Tibial nerve (tissue), 3 donors: ENCODE measurements at regions not wholly inside any gene's neighbourhood (a gene's known extent, or its start where the extent isn't known, plus 50 kb on each side); places are given as distances from the start of the nearest gene placed in this dataset.

Experiments
- CTCF ChIP-seq, 5 experiments: fragments of 200-600 bp in 3 of 5; fragments of 450-650 bp in 2 of 5; sonication (generic) in 3 of 5; IDR thresholded peaks; one replicate each; pipeline ENCODE4 v1.5.1; 2016 to 2019; ENCODE audit warnings: antibody characterized with exemption in 5 of 5, mild to moderate bottlenecking in 3 of 5, moderate library complexity in 2 of 5
- POLR2A ChIP-seq, 2 donors: fragments of 450-650 bp; IDR thresholded peaks; one replicate each; pipeline ENCODE4 v1.6.1; 2017; ENCODE audit warnings: antibody characterized with exemption in 2 of 2, mild to moderate bottlenecking in 2 of 2, moderate library complexity in 2 of 2

DNA sequence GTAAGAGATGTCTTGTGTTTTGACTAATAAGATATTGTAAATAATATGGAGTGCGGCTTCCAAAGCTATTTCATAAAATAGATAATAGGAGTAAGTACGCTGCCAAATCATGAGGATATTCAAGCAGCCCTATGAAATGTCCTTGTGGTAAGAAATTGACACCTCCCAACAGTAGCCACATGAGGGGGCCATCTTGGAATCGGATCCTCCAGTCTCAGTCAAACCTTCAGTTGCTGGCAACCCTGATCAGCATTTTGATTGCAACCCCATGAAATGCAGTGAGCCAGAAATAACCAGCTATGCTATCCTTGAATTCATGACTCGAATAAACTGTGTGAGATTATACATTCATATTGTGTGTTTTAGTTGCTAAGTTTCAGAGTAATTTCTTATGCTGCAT, 212.4 kb downstream of the PLA2G4A start:
- TF ChIP-seq CTCF (IDR thresholded peaks at IDR 0.05) = no peak
- TF ChIP-seq POLR2A (IDR thresholded peaks at IDR 0.05) = no peak
